NCI-H82 treated with DMSO at 0.1 percent for 48 hours (cell line): ENCODE measurements at regions not wholly inside any gene's neighbourhood (a gene's known extent, or its start where the extent isn't known, plus 50 kb on each side); places are given as distances from the start of the nearest gene placed in this dataset.
"Not testable (repeated sequence)": the region's sequence is repeated elsewhere in the genome, so short reads cannot be mapped to it uniquely, and the experiment has no call there.

Source experiments
- DNase-seq: peaks from one replicate; lab custom pipeline; 2025; ENCODE audit not compliant: unreplicated experiment; lab: John Stamatoyannopoulos, UW

DNA sequence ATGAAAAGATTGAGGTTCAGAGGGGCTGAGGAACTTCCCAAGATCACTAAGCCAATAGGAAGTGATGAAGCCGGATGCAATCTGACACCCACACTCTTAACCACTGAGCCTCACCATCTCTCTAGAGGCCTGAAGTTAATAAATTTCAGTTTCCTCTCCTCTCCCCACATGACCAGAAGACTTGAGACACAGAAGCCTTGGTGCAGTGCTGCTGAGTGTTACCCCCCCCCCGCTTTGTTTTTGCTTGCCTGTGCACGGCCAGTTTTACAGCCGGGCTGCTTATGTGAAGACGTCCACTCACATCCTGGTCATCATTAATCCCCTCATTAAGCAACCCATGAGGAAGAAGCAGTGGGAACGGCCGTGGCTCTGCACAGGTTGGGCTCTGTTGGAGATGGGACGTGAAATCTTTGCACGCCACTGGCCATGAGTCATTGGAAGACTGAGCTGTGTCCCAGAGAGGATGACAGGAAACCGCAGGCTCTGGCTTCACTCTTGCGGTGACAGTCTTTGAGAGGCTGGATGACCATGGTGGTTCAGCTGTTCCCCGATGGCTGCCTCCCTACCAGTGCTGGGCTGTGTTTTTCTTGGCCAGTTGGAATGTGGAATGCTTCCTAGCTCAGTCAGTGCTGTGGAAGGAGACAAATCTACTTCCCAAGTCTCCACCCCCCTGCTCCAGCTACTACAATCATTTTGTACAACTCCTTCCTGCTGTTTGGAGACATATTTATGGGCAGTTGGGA, 232.6 kb upstream of the LRTM1 start:
- no peak for DNase-seq

DNA sequence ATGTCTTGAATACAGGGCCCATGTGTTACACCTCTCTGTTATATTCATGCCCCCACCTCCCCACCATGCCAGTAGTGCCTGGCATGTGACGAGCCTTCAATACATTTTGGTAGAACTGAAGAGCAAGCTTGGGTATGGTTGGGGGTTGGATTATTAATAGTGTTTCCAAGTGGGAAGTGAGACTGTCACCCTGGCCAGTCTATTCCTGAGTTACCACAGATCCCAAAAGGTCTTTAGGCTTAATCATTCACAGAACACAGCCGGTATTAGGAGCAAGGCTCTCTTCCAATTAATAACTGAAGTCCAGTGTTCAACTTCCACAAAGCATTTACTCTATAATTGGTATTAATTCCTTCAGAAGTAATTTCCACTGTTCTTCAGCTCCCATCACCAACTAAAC, 231.9 kb upstream of the LRTM1 start:
- DNase-seq, result no peak

DNA sequence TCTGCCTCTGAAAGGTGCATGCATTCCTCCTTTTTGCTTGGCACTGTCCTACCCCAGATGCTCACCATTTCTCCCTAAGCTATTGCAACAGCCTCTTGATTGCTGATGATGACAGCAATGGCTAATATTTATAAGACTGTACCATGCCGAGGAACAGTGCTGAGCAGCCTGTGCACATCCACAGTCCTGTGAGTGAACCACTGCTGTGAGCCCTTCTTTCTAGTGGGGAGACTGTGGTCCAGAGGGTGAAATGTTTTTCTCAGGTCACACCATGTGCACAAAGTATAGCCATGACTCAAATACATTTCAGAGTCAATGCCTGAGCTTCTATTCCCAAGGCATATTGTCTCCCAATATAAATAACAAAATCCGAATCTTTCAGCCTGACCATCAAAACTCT, 231.2 kb upstream of the LRTM1 start:
- DNase-seq, result no peak

DNA sequence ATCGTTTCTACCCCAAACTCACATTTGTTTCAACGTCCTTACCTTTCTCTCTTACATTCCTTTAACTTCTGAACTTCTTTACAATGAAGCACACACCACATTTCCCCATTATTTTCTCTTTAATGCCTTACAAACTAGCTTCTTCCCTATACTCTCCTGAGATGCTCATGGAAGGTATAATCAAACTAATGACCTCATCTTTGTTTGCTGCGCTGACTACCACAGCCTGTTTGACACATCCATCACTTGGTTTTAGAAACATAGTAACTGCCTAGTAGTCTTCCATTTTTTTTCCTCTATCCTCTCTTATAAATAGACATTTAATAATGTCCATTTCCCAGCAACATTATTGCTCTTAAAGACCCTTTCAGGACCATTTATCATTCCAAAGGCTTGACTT, 230.5 kb upstream of the LRTM1 start:
- DNase-seq, result no peak

DNA sequence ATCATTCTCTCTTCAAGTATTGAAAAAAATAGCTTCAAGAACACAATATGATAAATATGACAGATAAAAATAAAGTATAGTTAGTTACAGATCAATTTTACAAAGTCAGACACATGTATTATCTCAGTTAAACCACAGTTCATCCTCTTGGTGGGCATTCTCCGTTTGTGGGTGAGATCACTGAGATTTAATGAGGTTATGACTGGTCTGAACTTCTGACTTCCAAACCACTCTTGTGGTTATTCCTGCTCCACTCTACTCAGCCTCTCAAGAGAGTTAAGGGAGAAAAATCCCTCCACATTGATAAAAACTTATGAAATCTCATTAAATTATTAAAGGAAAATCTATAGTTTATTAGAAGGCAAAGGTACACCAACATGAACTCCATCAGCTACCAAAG, 229.9 kb upstream of the LRTM1 start:
- no peak for DNase-seq

DNA sequence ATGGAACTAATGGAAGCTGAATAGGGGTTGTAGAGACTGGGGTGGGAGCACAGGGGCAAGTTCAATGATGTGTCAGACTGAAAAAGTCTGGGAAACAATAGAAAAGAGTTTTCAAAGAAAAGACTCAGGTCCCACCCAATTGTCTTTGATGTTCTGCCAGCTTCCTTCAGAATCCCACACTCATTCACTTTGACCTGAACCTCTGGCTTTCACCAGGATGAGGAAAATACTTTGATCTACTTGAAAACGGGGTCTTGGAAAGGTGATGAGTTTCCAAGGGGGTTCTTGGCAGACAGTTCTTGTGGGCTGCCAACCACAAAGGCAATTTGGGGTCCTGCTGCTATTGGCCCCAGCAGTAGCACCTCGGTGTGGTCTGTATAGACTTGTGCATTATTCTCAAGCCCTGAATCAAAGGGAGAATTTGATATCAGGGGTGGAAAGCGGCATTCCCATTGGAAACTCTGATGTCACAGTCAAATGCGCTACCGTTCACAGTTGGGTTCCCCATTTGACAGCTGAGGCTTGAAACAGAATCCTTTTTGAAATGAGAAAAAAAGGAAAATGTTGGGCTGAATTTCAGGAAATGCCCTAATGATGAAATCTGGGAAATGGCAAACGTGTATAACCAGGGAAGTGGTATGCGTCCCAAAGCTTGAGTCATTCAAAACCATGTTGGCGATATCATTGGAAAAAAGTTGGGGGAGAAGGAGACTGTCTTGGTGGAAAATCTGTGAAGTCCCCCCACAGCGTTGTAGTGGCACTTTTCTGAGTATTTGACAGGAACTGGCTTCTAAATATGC, 229.2 kb upstream of the LRTM1 start:
- DNase-seq, result no peak

DNA sequence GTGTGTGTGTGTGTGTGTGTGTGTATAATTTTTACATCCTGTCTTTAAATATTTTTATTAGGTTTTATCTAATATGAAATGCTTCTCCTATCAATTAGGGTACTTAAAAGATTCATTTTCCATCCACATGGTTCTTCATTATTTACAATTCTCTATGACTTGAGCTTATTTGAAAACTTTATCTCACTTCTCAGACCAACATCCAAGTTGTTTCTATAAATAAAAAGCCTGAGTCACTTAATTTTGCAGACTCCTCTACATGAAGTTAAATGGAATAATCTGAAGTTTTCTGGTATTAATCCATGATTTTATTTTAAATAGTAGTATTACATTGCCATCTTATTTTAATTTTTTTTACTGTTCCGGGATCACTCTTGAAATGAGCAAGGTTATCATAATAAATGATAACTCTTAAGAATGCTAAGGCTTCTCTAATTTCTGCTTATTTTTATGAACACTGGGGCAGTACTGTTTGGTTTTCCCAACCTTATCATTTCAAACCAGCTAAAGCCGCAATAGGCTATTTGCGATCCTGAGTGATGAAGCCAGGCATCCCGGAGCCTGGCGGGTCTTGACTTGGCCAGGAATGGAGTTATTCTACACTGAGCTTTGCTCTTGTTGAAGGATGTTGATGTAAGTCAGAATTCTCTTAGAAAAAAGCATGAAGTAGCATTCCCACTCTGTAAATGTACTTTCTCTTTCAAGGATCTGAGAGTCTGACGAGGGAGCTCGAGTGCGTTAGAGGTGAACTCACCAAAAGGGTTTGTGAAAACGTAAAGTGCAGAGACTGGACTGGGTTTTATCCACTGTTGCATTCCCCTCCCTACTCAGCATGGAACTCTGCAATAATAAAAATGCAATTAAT, 220.2 kb upstream of the LRTM1 start:
- no peak for DNase-seq

DNA sequence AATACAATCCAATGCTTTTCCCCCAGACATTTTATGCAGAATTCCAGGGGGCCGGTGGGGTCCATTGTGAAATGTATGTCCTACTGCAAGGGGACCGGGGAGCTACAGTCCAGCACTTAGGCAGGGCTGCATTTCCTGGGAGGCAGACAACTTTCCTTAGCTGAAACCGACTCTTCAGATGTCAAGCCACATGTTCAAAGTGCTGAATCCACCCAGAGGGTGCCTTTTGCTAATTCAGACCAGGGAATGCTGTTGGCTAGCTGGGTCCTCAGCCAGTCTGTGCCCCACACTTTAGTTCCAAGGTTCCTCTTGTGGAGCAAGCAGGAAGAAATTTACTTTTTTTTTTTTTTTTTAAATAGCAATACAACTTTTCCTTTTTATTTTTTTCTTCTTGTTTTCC, 219.5 kb upstream of the LRTM1 start:
- no peak for DNase-seq

DNA sequence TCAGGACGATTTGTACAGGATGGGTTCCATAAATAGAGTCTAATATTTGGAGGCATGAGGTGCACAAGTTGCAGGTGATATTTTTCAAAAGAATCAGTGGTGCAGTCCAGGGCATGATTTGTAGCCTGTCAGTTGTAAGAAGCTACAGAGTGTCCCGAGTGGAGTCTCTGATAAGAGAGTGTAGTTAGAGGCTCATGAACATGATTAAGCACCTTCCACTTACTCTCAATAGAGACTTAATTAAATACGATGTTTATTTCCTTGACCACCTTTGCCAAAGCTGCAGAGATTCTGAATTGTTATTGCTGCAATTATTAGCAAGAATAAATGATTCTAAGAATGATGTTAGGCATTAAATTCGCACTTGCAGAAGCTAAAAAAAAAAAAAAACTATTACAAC, 218.4 kb upstream of the LRTM1 start:
- no peak for DNase-seq

DNA sequence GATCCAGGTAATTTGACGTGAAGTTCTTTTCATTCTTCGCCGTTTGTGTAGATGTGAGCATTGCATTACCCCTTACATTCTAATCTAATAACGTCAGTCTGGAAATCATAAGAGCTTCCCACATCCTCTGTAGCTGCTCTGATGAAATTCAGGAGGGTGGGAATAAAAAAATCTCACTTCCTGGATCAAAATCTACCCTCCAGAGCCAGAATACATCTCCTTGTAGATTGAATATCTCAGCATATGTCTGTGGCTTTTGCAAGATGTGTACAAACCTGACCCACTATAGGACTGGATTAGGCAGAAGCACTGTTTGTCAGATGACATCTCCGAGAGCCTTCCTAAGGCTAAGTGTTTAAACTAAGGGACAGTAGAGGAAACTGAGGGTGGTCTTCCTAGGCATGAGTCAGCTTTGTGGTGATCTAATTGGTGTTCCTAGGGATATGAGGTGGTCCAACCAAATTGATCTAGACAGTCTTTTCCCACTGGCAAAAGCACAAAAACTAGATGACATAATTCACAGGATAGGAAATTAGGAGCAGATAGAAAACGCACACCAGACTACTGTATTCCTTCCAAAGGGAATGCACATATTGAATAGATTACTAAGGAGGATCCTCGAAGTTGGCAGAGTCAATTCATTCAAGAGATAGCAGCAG, 216.3 kb upstream of the LRTM1 start:
- DNase-seq, result no peak

DNA sequence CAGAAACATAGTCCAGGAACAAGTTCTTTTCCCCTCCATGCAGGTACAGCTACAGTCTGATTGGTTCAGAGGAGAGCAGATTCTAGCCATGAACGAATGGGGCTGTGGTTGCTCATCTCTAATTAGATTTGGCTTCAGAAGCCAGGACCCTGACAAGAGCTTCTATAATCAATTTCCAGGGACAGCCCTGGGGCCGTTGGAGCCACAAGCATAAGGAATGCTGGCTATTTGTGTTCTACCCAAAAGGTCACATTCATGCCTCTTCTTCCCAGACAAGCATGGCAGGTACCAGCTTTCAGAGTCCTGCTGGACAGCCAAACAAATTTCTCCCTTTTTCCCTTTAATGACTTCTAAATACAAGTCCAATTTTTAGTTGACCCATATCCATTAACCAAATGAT, 215.5 kb upstream of the LRTM1 start:
- DNase-seq, result no peak

DNA sequence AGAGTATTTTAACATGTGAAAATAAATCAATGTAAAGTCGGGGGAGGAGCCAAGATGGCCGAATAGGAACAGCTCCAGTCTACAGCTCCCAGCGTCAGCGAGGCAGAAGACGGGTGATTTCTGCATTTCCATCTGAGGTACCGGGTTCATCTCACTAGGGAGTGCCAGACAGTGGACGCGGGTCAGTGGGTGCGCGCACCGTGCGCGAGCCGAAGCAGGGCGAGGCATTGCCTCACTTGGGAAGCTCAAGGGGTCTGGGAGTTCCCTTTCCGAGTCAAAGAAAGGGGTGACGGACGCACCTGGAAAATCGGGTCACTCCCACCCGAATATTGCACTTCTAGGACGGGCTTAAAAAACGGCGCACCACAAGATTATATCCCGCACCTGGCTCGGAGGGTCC, 208.4 kb upstream of the LRTM1 start:
- not testable (repeated sequence) for DNase-seq

DNA sequence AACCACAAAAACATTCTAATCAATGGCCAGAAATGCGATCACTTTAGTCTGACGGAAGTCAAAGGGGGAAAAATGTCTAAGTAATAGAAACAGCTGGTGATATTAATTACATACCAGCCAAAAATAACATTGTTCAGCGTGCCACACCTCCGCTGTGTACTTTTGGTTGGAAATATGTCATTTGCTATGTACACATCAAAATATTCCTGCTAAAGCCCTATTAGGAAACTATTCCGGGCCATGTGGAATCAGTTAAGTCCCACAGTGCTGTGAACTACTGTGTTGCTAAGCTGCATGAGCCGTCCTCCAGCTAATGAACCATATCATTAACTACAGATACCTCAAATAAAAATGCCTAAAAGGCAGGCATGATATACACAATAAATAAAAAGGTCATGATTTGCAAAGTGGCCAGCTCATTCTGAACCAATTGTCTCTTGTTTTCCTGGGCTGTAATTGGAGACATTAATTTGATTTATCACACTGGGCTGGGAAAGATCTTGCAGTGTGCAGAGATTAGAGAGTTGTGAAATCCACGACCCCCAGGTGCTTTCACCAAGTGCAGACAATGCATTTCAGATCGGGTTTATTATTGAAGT, 200.5 kb upstream of the LRTM1 start:
- DNase-seq, result peak; percentile 31

DNA sequence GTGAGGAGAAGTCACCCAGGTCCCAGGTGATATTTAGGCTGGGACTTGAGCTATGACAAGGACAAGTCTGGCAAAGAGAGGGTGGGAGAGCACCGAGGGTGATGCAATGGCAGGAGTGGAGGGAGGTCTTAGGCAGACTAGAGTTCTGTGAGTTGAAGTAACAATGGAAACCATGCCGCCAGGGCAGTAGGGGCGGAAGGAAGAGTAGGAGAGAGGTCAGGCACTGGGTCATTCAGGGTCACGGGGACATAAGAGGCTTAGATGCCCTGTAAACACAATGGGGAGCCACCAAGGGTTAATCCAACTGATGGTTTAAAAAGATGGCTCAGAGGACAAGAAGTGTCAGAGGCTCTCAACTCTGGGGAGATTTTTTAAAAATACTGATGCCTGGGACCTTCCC, 199.7 kb upstream of the LRTM1 start:
- peak; percentile 65 for DNase-seq

DNA sequence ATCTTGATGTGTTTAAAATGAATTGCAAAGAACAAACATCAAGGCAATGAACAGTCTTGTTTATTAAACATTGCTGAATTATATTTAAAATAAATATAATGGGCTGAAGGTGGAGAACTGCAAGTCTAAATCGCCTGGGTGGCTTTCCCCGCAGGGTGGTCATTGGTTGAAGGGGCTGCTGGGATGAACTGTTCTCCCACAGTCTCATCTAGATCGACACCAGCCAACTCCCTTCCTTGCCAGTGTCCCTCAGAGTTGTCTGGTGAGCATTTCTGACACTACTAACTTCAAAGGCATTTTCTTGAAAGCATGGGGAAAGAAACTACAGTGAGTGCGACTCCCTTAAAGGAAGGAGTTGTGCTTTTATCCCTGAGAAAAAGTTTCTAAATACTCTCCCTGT, 196.5 kb upstream of the LRTM1 start:
- DNase-seq, result no peak
